Choroid plexus epithelial cell (primary cell): ENCODE measurements at regions not wholly inside any gene's neighbourhood (a gene's known extent, or its start where the extent isn't known, plus 50 kb on each side); places are given as distances from the start of the nearest gene placed in this dataset.

Experiments used
- DNase-seq: peaks from one replicate; pipeline ENCODE4 v3.0.0-alpha.2; 2010; ENCODE audit warnings: low read depth
- H3K4me3 ChIP-seq: 2 replicates; pipeline ENCODE4 v1.5.1; 2011; ENCODE audit warnings: low read depth, mild to moderate bottlenecking, control low read depth, low read length, moderate library complexity
- CTCF ChIP-seq: conservative IDR thresholded peaks from 2 replicates; pipeline ENCODE4 v1.5.1; 2011; ENCODE audit warnings: low read depth, mild to moderate bottlenecking, control low read depth, inconsistent platforms, low read length, moderate library complexity

- H3K4me3 ChIP-seq, result no peak overlapping the region
- no peak for DNase-seq
- TF ChIP-seq CTCF, result no peak
Measured at GRCh38 chr15:35210370-35210769, 125.3 kb upstream of the NANOGP8 start.

- peak; percentile 8 for DNase-seq
- H3K4me3 ChIP-seq, result no peak overlapping the region
- TF ChIP-seq CTCF, result no peak
Measured at GRCh38 chr15:35209838-35210237, 124.7 kb upstream of the NANOGP8 start.

GRCh38 chr15:35208353-35208752 lies 123.3 kb upstream of the NANOGP8 start:
- H3K4me3 ChIP-seq, result no peak overlapping the region
- TF ChIP-seq CTCF, result no peak
- DNase-seq, result no peak

DNA sequence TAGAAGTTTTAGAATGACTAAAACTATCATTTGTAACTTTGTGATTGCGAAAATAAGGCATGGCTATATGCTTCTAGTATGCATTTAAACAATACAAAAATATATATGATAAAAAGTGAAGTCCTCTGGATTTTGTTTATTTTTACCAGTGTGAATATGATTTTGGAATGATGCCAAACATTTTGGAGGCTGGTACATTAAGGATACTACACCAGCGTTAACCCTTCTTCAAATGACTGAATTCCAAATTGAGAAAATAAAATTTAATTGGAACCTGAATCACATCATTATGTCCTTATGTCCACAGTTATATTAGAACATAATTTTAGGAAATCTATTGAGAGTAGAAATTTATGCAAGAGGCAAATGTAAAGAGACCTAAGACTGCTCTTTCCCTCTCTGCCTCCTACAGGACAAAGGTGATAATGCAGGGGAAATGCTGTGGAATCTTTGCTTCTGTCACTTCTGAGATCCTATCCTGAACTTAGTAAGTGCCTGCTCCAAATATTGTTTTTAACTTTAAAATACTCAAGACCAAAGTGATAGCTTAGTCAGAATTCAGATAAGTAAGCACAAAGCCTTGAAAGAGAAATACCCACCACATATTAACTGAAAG lies 121.1 kb upstream of the NANOGP8 start:
- H3K4me3 ChIP-seq, result no peak overlapping the region
- TF ChIP-seq CTCF, result peak; percentile 58
- DNase-seq, result peak; percentile 34

DNA sequence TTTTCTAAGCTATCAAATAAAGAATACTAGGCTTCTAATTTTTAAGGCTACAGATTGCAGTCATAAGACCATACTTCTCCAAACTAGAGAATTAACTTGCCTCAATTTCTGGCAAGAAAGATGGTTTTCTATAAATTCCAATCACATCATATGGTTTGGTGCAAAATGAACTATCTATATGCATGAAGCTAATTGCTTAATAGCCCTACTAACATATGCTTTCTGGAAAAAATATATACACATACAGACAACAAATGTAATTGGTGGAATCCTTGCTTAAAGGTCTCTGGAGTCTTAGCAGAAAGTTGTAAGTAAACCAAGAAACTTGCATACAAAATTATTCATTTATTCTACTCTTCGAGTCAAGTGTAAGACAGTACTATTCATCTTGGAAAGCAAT lies 113.1 kb upstream of the NANOGP8 start:
- DNase-seq, result no peak
- TF ChIP-seq CTCF, result no peak
- H3K4me3 ChIP-seq, result no peak overlapping the region

DNA sequence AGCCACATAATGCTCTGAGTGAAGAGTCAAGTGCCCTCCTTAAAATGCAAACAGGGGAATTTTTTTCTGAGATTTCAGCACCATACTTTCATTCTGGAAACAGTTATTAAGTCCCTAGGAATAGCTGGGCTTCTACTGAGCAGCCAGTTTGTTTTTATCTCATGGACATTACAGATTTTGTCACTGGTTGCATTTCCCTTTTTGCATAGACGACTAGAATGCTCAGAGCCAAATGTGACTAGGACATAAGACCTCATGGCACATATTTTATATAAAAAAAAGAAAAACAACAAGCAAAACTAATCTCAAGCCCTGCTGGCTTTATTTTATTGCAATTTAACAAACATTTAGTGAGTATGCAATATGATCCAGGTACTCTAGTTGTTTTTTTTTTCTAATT lies 112.7 kb upstream of the NANOGP8 start:
- no peak overlapping the region for H3K4me3 ChIP-seq
- no peak for TF ChIP-seq CTCF
- no peak for DNase-seq

- no peak for DNase-seq
- no peak for TF ChIP-seq CTCF
Measured at GRCh38 chr15:35197306-35197705, 112.2 kb upstream of the NANOGP8 start.

More at GRCh38 chr15:35197306-35197705, 112.2 kb upstream of the NANOGP8 start:
- no peak overlapping the region for H3K4me3 ChIP-seq
